ENCODE measurements at regions not wholly inside any gene's neighbourhood (a gene's known extent, or its start where the extent isn't known, plus 50 kb on each side); places are given as distances from the start of the nearest gene placed in this dataset.

GRCh38 chr11:8805296-8805695, 105.7 kb upstream of the AKIP1 start:
- Histone ChIP-seq H3K27ac (ENCODE audit: low read depth in 2 of 2, low read length in 1 of 2) (no peak overlapping the region), H3K9ac (no peak overlapping the region), H3K79me2 (ENCODE audit: insufficient read depth) (peaks cover 75% of the 10 kb centered on the region), H3K4me1 (ENCODE audit: control insufficient read depth in 1 of 2, insufficient read depth in 2 of 2, low read depth in 1 of 2, low read length in 1 of 2) (peaks cover 27 to 30% of the 10 kb centered on the region in 2 experiments), H3K9me3 (no peaks in the 10 kb centered on the region), H3K4me3 (ENCODE audit: low read depth in 2 of 2, low read length in 1 of 2) (no peak overlapping the region), H3K36me3 (replicated peaks in 1 of 2; ENCODE audit: control insufficient read depth in 1 of 2, insufficient read depth in 2 of 2, low read length in 1 of 2) (peaks cover 5 to 15% of the 10 kb centered on the region in 2 experiments), H3K27me3 (ENCODE audit: insufficient read depth) (no peaks in the 10 kb centered on the region), H3F3A (replicated peaks; ENCODE audit: insufficient read depth) (peaks cover 6% of the 10 kb centered on the region), H4K20me1 (ENCODE audit: insufficient read depth) (0 out of 2 replicates have a peak, but pooled peaks cover 5% of the 10 kb centered on the region), H3K9me2 (no peaks in the 10 kb centered on the region), H3K4me2 (no peak overlapping the region), H2AFZ (ENCODE audit: low read depth) (no peak overlapping the region)
- TF ChIP-seq MAX (IDR thresholded peaks at IDR 0.05; ENCODE audit: low read depth), result no peak
- no peak for DNase-seq
- ChIA-PET POLR2A (no interaction called here), CTCF (interaction anchor here (1.0 to 2.0 kb wide), 2 partner anchors 10 to 122 kb away, joined by 3 to 7 read pairs; partner anchors contain the start of genes RPL27A and TRIM66)
- WGBS (ENCODE audit: low lambda C conversion rate), result 93% methylated on average over 3 of the region's 3 CpGs

- H3K79me2 ChIP-seq (ENCODE audit: insufficient read depth), result peaks cover 77% of the 10 kb centered on the region
- CTCF ChIA-PET, result no interaction called here
- POLR2A ChIA-PET, result interaction anchor here (0.6 kb wide), 1 partner anchor 26 kb away, joined by 3 read pairs; no protein-coding TSS in a partner anchor
Measured at GRCh38 chr11:8806974-8807373, 104.0 kb upstream of the AKIP1 start.

More at GRCh38 chr11:8806974-8807373, 104.0 kb upstream of the AKIP1 start:
- H3K9me2 ChIP-seq, result no peaks in the 10 kb centered on the region
- DNase-seq, result no peak
- WGBS (ENCODE audit: low lambda C conversion rate), result over 99% methylated on average over 8 of the region's 8 CpGs
- H3K9me3 ChIP-seq, result no peaks in the 10 kb centered on the region
- H3K4me1 ChIP-seq (ENCODE audit: control insufficient read depth in 1 of 2, insufficient read depth in 2 of 2, low read depth in 1 of 2, low read length in 1 of 2), result peaks cover 35 to 37% of the 10 kb centered on the region in 2 experiments
- H3K4me3 ChIP-seq (ENCODE audit: low read depth in 2 of 2, low read length in 1 of 2), result no peak overlapping the region
- H2AFZ ChIP-seq (ENCODE audit: low read depth), result no peak overlapping the region
- H3F3A ChIP-seq (replicated peaks; ENCODE audit: insufficient read depth), result peaks cover 16% of the 10 kb centered on the region
- TF ChIP-seq USF2 (IDR thresholded peaks at IDR 0.05; ENCODE audit: borderline replicate concordance, low read depth, low read length) (no peak), PBX3 (IDR thresholded peaks at IDR 0.05) (no peak), CHD2 (IDR thresholded peaks at IDR 0.05; ENCODE audit: low read length, partially characterized antibody) (no peak), TCF12 (IDR thresholded peaks at IDR 0.05) (no peak), MXI1 (IDR thresholded peaks at IDR 0.05; ENCODE audit: low read depth, low read length) (no peak), FOXJ3 (CRISPR knock-in tag; IDR thresholded peaks at IDR 0.05) (no peak), EP300 (IDR thresholded peaks at IDR 0.05; ENCODE audit: borderline replicate concordance in 1 of 2, low read depth in 1 of 2, low read length in 1 of 2) (no peak), SMC3 (IDR thresholded peaks at IDR 0.05; ENCODE audit: low read depth, low read length) (no peak), JUND (IDR thresholded peaks at IDR 0.05) (no peak), GATA2 (CRISPR knock-in tag; IDR thresholded peaks at IDR 0.05) (no peak), POLR2AphosphoS5 (IDR thresholded peaks at IDR 0.05; ENCODE audit: low read depth, low read length) (no peak), REST (IDR thresholded peaks at IDR 0.05; ENCODE audit: low read depth, low read length) (no peak), YY1 (IDR thresholded peaks at IDR 0.05; ENCODE audit: low read depth) (no peak)
- 0 out of 2 replicates have a peak, but pooled peaks cover 5% of the 10 kb centered on the region for H4K20me1 ChIP-seq (ENCODE audit: insufficient read depth)
- H3K9ac ChIP-seq, result no peak overlapping the region
- peaks cover 5 to 14% of the 10 kb centered on the region in 2 experiments for H3K36me3 ChIP-seq (replicated peaks in 1 of 2; ENCODE audit: control insufficient read depth in 1 of 2, insufficient read depth in 2 of 2, low read length in 1 of 2)
- peak overlapping the region; percentile 56 to 81; a peak in 2 of 4 replicates for H3K27ac ChIP-seq (ENCODE audit: low read depth in 2 of 2, low read length in 1 of 2)
- no peaks in the 10 kb centered on the region for H3K27me3 ChIP-seq (ENCODE audit: insufficient read depth)
- peak overlapping the region; percentile 85; the same call in 1 of the 2 replicates for H3K4me2 ChIP-seq
